ENCODE measurements at regions not wholly inside any gene's neighbourhood (a gene's known extent, or its start where the extent isn't known, plus 50 kb on each side); places are given as distances from the start of the nearest gene placed in this dataset.

DNA sequence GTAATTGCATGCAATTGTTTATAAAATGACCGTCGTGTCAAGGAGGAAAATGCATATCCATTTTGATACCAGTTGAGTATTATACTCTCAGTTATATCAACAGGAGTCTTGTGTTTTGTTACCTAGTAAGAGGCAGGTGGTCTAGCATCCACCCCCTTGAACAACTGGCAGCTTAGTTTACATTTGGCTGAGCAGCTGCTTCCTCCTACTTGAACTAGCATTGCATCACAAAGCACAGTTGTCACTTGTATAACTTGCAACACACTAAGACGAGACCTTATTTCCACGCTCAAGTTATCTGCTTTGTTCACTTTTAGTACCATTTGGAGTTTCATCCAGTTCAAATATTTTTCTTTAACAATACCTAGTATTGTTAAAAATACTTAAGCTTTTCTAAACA lies 75.4 kb upstream of the UBE2E3 start:
- ChIA-PET CTCF (no interaction called here), POLR2A (no interaction called here)
- DNase-seq (ENCODE audit: low read depth, low spot score), result no peak
- TF ChIP-seq, protein P1, sequence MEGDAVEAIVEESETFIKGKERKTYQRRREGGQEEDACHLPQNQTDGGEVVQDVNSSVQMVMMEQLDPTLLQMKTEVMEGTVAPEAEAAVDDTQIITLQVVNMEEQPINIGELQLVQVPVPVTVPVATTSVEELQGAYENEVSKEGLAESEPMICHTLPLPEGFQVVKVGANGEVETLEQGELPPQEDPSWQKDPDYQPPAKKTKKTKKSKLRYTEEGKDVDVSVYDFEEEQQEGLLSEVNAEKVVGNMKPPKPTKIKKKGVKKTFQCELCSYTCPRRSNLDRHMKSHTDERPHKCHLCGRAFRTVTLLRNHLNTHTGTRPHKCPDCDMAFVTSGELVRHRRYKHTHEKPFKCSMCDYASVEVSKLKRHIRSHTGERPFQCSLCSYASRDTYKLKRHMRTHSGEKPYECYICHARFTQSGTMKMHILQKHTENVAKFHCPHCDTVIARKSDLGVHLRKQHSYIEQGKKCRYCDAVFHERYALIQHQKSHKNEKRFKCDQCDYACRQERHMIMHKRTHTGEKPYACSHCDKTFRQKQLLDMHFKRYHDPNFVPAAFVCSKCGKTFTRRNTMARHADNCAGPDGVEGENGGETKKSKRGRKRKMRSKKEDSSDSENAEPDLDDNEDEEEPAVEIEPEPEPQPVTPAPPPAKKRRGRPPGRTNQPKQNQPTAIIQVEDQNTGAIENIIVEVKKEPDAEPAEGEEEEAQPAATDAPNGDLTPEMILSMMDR (IDR thresholded peaks at IDR 0.05; ENCODE audit: insufficient read depth, low read length, missing control alignments), result no peak
- no peak overlapping the region for H3K4me3 ChIP-seq (ENCODE audit: low read depth, low read length)

DNA sequence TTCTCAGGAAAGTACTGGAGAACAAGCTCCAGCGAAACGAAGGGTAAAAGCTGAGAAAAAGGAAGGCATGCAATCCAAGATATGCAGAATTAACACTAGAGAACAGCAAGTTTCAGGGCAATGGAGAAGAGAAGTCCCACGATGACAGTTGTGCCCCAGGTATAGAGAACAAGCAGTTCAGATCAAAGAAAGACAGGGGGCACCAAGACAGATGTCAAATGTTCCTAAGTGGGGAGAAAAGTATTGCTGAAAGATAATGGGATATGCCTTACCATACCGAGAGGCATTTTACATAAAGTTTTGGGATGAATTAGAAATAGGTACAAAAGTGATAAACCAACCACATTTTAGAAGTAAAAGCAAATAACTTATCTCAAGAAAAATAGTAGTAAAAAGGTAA lies 79.1 kb upstream of the UBE2E3 start:
- no peak for DNase-seq (ENCODE audit: low read depth, low spot score)
- TF ChIP-seq, protein P1 (IDR thresholded peaks at IDR 0.05; ENCODE audit: insufficient read depth, low read length, missing control alignments), result no peak
- H3K4me3 ChIP-seq (ENCODE audit: low read depth, low read length), result no peak overlapping the region
- POLR2A ChIA-PET, result no interaction called here
- CTCF ChIA-PET, result no interaction called here

DNA sequence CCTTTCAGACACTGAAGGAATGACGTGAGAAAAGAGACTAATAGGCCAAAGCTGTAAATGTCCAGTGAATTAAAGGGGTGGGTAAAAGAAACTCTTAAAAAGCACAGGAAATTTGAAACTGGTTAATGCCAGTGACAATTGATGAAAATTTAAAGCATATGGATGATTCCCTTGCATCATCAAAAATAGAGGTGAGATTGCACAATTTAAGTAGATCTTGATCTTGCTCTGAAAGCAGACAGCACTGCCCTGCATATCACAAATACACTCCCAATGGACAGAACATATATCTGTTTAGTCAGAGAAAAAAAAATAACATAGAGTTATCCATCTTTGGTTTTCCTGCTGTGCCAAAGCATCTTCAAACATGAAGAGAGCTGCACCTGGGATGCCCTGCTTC lies 86.7 kb upstream of the UBE2E3 start:
- H3K4me3 ChIP-seq (ENCODE audit: low read depth, low read length), result no peak overlapping the region
- TF ChIP-seq, protein P1 (IDR thresholded peaks at IDR 0.05; ENCODE audit: insufficient read depth, low read length, missing control alignments), result no peak
- no peak for DNase-seq (ENCODE audit: low read depth, low spot score)
- POLR2A ChIA-PET, result no interaction called here
- CTCF ChIA-PET, result no interaction called here

DNA sequence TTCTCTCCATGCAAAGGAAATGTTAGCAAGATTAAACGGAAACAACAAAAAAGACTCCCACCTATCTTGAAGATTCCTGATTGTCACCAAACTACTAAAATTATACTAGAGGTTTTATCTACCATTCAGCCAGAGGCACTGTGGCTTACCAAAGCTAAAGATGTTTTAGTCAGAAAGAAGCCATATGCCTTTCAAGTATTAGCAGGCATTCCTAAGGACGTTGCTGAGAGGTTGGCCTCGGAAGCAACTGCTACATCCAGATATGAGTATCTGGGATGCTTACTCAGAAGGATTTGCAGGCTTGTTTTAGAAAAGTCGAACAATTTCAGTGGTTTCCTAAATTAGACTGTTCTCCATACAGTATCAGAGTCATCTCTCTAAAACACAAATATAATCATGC lies 88.3 kb upstream of the UBE2E3 start:
- POLR2A ChIA-PET, result no interaction called here
- CTCF ChIA-PET, result no interaction called here
- no peak overlapping the region for H3K4me3 ChIP-seq (ENCODE audit: low read depth, low read length)
- TF ChIP-seq, protein P1 (IDR thresholded peaks at IDR 0.05; ENCODE audit: insufficient read depth, low read length, missing control alignments), result no peak
- no peak for DNase-seq (ENCODE audit: low read depth, low spot score)

DNA sequence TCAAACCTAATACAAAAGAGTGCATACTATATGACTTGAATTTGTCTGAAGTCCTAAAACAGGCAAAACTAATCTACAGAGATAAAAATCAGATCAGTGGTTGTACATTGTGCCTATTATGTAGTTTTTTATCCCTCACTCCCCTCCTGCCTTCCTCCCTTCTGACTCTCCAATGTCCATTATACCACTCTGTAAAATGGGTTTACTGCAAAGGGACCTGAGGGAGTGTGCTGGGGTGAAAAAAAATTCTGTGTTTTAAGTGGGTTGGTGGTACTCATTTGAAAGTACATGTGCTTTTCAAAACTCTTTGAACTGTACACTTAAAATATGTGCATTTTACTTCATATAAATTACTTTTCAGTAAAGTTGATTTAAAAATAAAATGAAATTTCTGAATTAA lies 89.0 kb upstream of the UBE2E3 start:
- TF ChIP-seq, protein P1 (IDR thresholded peaks at IDR 0.05; ENCODE audit: insufficient read depth, low read length, missing control alignments), result no peak
- DNase-seq (ENCODE audit: low read depth, low spot score), result no peak
- ChIA-PET POLR2A (no interaction called here), CTCF (no interaction called here)
- no peak overlapping the region for H3K4me3 ChIP-seq (ENCODE audit: low read depth, low read length)

DNA sequence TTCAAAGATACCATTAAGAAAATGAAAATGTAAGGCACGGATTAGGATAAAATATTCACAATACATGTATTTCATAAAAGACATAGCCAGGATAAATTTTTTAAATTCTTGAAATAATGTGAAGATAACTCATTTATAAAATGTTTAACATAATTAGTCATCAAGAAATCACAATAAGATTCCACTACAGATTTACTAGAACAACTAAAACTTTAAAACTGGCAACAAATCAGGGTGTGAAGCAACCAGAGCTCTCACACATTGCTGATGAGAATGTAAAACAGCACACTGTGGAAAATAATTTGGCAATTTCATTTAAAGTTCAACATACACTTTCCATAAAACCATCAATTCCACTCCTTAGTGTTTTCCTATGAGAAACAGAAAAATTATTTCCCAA lies 89.6 kb upstream of the UBE2E3 start:
- POLR2A ChIA-PET, result no interaction called here
- no peak overlapping the region for H3K4me3 ChIP-seq (ENCODE audit: low read depth, low read length)
- TF ChIP-seq, protein P1 (IDR thresholded peaks at IDR 0.05; ENCODE audit: insufficient read depth, low read length, missing control alignments), result no peak
- CTCF ChIA-PET, result no interaction called here
- no peak for DNase-seq (ENCODE audit: low read depth, low spot score)
